ENCODE measurements at regions not wholly inside any gene's neighbourhood (a gene's known extent, or its start where the extent isn't known, plus 50 kb on each side); places are given as distances from the start of the nearest gene placed in this dataset.

GRCh38 chr9:91024841-91025240, 223.2 kb downstream of the SYK start (continued):
- TF ChIP-seq IRF3 (IDR thresholded peaks at IDR 0.05; ENCODE audit: low read depth, low read length) (no peak), FOXM1 (IDR thresholded peaks at IDR 0.05; ENCODE audit: low read depth) (no peak), ZBTB33 (IDR thresholded peaks at IDR 0.05; ENCODE audit: borderline replicate concordance, low read depth) (no peak), TAF1 (IDR thresholded peaks at IDR 0.05; ENCODE audit: borderline replicate concordance, low read depth, low read length) (no peak), RCOR1 (IDR thresholded peaks at IDR 0.05; ENCODE audit: low read length) (no peak), TCF12 (IDR thresholded peaks at IDR 0.05) (no peak), MXI1 (IDR thresholded peaks at IDR 0.05; ENCODE audit: low read depth, low read length) (no peak), FOSL2 (IDR thresholded peaks at IDR 0.05; ENCODE audit: borderline replicate concordance, low read depth) (no peak), YY1 (IDR thresholded peaks at IDR 0.05; ENCODE audit: low read depth) (no peak), SIN3A (IDR thresholded peaks at IDR 0.05; ENCODE audit: borderline replicate concordance, low read depth, low read length) (no peak)
- TF ChIP-seq, protein P1, sequence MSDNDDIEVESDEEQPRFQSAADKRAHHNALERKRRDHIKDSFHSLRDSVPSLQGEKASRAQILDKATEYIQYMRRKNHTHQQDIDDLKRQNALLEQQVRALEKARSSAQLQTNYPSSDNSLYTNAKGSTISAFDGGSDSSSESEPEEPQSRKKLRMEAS (IDR thresholded peaks at IDR 0.05; ENCODE audit: low read depth), result no peak

DNA sequence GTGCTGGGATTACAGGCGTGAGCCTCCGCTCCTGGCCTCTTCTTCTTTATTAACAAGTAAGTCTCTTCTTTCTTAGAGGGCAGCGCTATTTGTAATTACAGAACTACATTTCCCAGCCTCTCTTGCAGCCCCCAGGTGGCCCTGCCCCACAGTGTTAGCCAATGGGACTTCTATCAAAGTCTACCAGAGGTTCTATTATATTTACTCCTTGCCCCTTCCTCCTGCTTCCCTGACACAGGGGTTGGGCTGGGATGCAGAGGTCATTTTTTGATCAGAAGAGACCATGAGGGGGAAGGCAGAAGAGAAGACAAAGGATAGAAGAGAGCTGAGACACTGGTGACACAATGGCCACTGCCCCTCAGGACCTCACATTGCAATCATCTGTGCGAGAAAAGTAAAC, 224.2 kb downstream of the SYK start:
- H3K4me2 ChIP-seq, result no peak overlapping the region
- no peaks in the 10 kb centered on the region for H3K4me1 ChIP-seq (ENCODE audit: control insufficient read depth in 1 of 2, insufficient read depth in 2 of 2, low read depth in 1 of 2, low read length in 1 of 2)
- H3K4me3 ChIP-seq (ENCODE audit: low read depth in 2 of 2, low read length in 1 of 2), result no peak overlapping the region
- H3K9me2 ChIP-seq, result no peaks in the 10 kb centered on the region
- no peak overlapping the region for H2AFZ ChIP-seq (ENCODE audit: low read depth)
- H3K79me2 ChIP-seq (ENCODE audit: insufficient read depth), result no peaks in the 10 kb centered on the region
- ChIA-PET POLR2A (no interaction called here), CTCF (interaction anchor here (1.7 kb wide), 1 partner anchor 11 kb away, joined by 5 read pairs; no protein-coding TSS in a partner anchor)
- no peaks in the 10 kb centered on the region for H3K27me3 ChIP-seq (ENCODE audit: insufficient read depth)
- no peaks in the 10 kb centered on the region for H3K36me3 ChIP-seq (replicated peaks in 1 of 2; ENCODE audit: control insufficient read depth in 1 of 2, insufficient read depth in 2 of 2, low read length in 1 of 2)
- no peak for DNase-seq
- H3F3A ChIP-seq (replicated peaks; ENCODE audit: insufficient read depth), result no peaks in the 10 kb centered on the region
- 72% methylated on average over 4 of the region's 4 CpGs for WGBS (ENCODE audit: low lambda C conversion rate)
- H3K27ac ChIP-seq (ENCODE audit: low read depth in 2 of 2, low read length in 1 of 2), result no peak overlapping the region
- H3K9ac ChIP-seq, result no peak overlapping the region
- TF ChIP-seq SMC3 (IDR thresholded peaks at IDR 0.05; ENCODE audit: low read depth, low read length) (no peak), MXI1 (IDR thresholded peaks at IDR 0.05; ENCODE audit: low read depth, low read length) (no peak), JUND (IDR thresholded peaks at IDR 0.05) (no peak), TCF12 (IDR thresholded peaks at IDR 0.05) (no peak), TAF1 (IDR thresholded peaks at IDR 0.05; ENCODE audit: borderline replicate concordance, low read depth, low read length) (no peak), PBX3 (IDR thresholded peaks at IDR 0.05) (no peak), FOSL2 (IDR thresholded peaks at IDR 0.05; ENCODE audit: borderline replicate concordance, low read depth) (no peak), NFIC (IDR thresholded peaks at IDR 0.05; ENCODE audit: borderline replicate concordance) (no peak), EP300 (IDR thresholded peaks at IDR 0.05; ENCODE audit: borderline replicate concordance in 1 of 2, low read depth in 1 of 2, low read length in 1 of 2) (no peak), NRF1 (IDR thresholded peaks at IDR 0.05; ENCODE audit: low read depth, low read length) (no peak), ELF1 (IDR thresholded peaks at IDR 0.05) (no peak), EZH2phosphoT487 (IDR thresholded peaks at IDR 0.05; ENCODE audit: borderline replicate concordance, low read depth) (no peak), FOXJ3 (CRISPR knock-in tag; IDR thresholded peaks at IDR 0.05) (no peak), RXRA (IDR thresholded peaks at IDR 0.05; ENCODE audit: borderline replicate concordance, low read depth) (no peak), SIN3A (IDR thresholded peaks at IDR 0.05; ENCODE audit: borderline replicate concordance, low read depth, low read length) (no peak), RCOR1 (IDR thresholded peaks at IDR 0.05; ENCODE audit: low read length) (no peak), USF1 (IDR thresholded peaks at IDR 0.05; ENCODE audit: borderline replicate concordance, low read depth) (no peak), GATA2 (CRISPR knock-in tag; IDR thresholded peaks at IDR 0.05) (no peak)
- TF ChIP-seq, protein P2, sequence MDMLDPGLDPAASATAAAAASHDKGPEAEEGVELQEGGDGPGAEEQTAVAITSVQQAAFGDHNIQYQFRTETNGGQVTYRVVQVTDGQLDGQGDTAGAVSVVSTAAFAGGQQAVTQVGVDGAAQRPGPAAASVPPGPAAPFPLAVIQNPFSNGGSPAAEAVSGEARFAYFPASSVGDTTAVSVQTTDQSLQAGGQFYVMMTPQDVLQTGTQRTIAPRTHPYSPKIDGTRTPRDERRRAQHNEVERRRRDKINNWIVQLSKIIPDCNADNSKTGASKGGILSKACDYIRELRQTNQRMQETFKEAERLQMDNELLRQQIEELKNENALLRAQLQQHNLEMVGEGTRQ (IDR thresholded peaks at IDR 0.05; ENCODE audit: borderline replicate concordance, low read depth, low read length), result no peak
- H3K9me3 ChIP-seq, result no peaks in the 10 kb centered on the region
- no peaks in the 10 kb centered on the region for H4K20me1 ChIP-seq (ENCODE audit: insufficient read depth)
